ENCODE measurements at regions not wholly inside any gene's neighbourhood (a gene's known extent, or its start where the extent isn't known, plus 50 kb on each side); places are given as distances from the start of the nearest gene placed in this dataset.

GRCh38 chr4:12555011-12555410, 929.1 kb downstream of the RAB28 start:
- Histone ChIP-seq H3K27me3 (ENCODE audit: control insufficient read depth in 2 of 2, insufficient read depth in 2 of 2, low read length in 2 of 2) (no peaks in the 10 kb centered on the region), H3K36me3 (ENCODE audit: control insufficient read depth in 2 of 2, insufficient read depth in 2 of 2, low read length in 2 of 2) (no peaks in the 10 kb centered on the region), H3K9me3 (ENCODE audit: control insufficient read depth in 2 of 2, low read length in 2 of 2) (no peaks in the 10 kb centered on the region), H3K27ac (ENCODE audit: low read depth in 2 of 2, low read length in 2 of 2) (no peak overlapping the region), H3K4me3 (ENCODE audit: low read length in 2 of 2) (no peak overlapping the region), H3K4me1 (ENCODE audit: control insufficient read depth in 2 of 2, insufficient read depth in 2 of 2, low read length in 2 of 2) (no peaks in the 10 kb centered on the region), H3K9ac (ENCODE audit: low read depth in 1 of 2, low read length in 2 of 2) (no peak overlapping the region)

GRCh38 chr4:12548678-12549077, 935.5 kb downstream of the RAB28 start:
- Histone ChIP-seq H3K36me3 (ENCODE audit: control insufficient read depth in 2 of 2, insufficient read depth in 2 of 2, low read length in 2 of 2) (no peaks in the 10 kb centered on the region), H3K27ac (ENCODE audit: low read depth in 2 of 2, low read length in 2 of 2) (no peak overlapping the region), H3K9ac (ENCODE audit: low read depth in 1 of 2, low read length in 2 of 2) (no peak overlapping the region), H3K9me3 (ENCODE audit: control insufficient read depth in 2 of 2, low read length in 2 of 2) (no peaks in the 10 kb centered on the region), H3K4me3 (ENCODE audit: low read length in 2 of 2) (no peak overlapping the region), H3K4me1 (ENCODE audit: control insufficient read depth in 2 of 2, insufficient read depth in 2 of 2, low read length in 2 of 2) (no peaks in the 10 kb centered on the region), H3K27me3 (ENCODE audit: control insufficient read depth in 2 of 2, insufficient read depth in 2 of 2, low read length in 2 of 2) (no peaks in the 10 kb centered on the region)

- Histone ChIP-seq H3K36me3 (ENCODE audit: control insufficient read depth in 2 of 2, insufficient read depth in 2 of 2, low read length in 2 of 2) (no peaks in the 10 kb centered on the region), H3K4me3 (ENCODE audit: low read length in 2 of 2) (no peak overlapping the region), H3K4me1 (ENCODE audit: control insufficient read depth in 2 of 2, insufficient read depth in 2 of 2, low read length in 2 of 2) (no peaks in the 10 kb centered on the region), H3K27ac (ENCODE audit: low read depth in 2 of 2, low read length in 2 of 2) (no peak overlapping the region), H3K27me3 (ENCODE audit: control insufficient read depth in 2 of 2, insufficient read depth in 2 of 2, low read length in 2 of 2) (no peaks in the 10 kb centered on the region), H3K9me3 (ENCODE audit: control insufficient read depth in 2 of 2, low read length in 2 of 2) (no peaks in the 10 kb centered on the region), H3K9ac (ENCODE audit: low read depth in 1 of 2, low read length in 2 of 2) (no peak overlapping the region)
These were observed 938.3 kb downstream of the RAB28 start for GRCh38 chr4:12545812-12546211.

- no peaks in the 10 kb centered on the region for H3K36me3 ChIP-seq (ENCODE audit: control insufficient read depth in 2 of 2, insufficient read depth in 2 of 2, low read length in 2 of 2)
These were observed 946.0 kb downstream of the RAB28 start for GRCh38 chr4:12538162-12538561.

GRCh38 chr4:12534684-12535083, 949.5 kb downstream of the RAB28 start:
- no peak overlapping the region for H3K9ac ChIP-seq (ENCODE audit: low read depth in 1 of 2, low read length in 2 of 2)
- no peaks in the 10 kb centered on the region for H3K27me3 ChIP-seq (ENCODE audit: control insufficient read depth in 2 of 2, insufficient read depth in 2 of 2, low read length in 2 of 2)
- no peaks in the 10 kb centered on the region for H3K9me3 ChIP-seq (ENCODE audit: control insufficient read depth in 2 of 2, low read length in 2 of 2)
- no peak overlapping the region for H3K4me3 ChIP-seq (ENCODE audit: low read length in 2 of 2)
- no peak overlapping the region for H3K27ac ChIP-seq (ENCODE audit: low read depth in 2 of 2, low read length in 2 of 2)
- H3K4me1 ChIP-seq (ENCODE audit: control insufficient read depth in 2 of 2, insufficient read depth in 2 of 2, low read length in 2 of 2), result no peaks in the 10 kb centered on the region
- no peaks in the 10 kb centered on the region for H3K36me3 ChIP-seq (ENCODE audit: control insufficient read depth in 2 of 2, insufficient read depth in 2 of 2, low read length in 2 of 2)

More at GRCh38 chr4:12538162-12538561, 946.0 kb downstream of the RAB28 start:
- H3K9me3 ChIP-seq (ENCODE audit: control insufficient read depth in 2 of 2, low read length in 2 of 2), result no peaks in the 10 kb centered on the region
- H3K4me1 ChIP-seq (ENCODE audit: control insufficient read depth in 2 of 2, insufficient read depth in 2 of 2, low read length in 2 of 2), result no peaks in the 10 kb centered on the region
- H3K27me3 ChIP-seq (ENCODE audit: control insufficient read depth in 2 of 2, insufficient read depth in 2 of 2, low read length in 2 of 2), result no peaks in the 10 kb centered on the region
- no peak overlapping the region for H3K4me3 ChIP-seq (ENCODE audit: low read length in 2 of 2)
- H3K9ac ChIP-seq (ENCODE audit: low read depth in 1 of 2, low read length in 2 of 2), result no peak overlapping the region
- H3K27ac ChIP-seq (ENCODE audit: low read depth in 2 of 2, low read length in 2 of 2), result no peak overlapping the region

- Histone ChIP-seq H3K9ac (ENCODE audit: low read depth in 1 of 2, low read length in 2 of 2) (no peak overlapping the region), H3K36me3 (ENCODE audit: control insufficient read depth in 2 of 2, insufficient read depth in 2 of 2, low read length in 2 of 2) (no peaks in the 10 kb centered on the region), H3K4me3 (ENCODE audit: low read length in 2 of 2) (no peak overlapping the region), H3K27me3 (ENCODE audit: control insufficient read depth in 2 of 2, insufficient read depth in 2 of 2, low read length in 2 of 2) (no peaks in the 10 kb centered on the region), H3K9me3 (ENCODE audit: control insufficient read depth in 2 of 2, low read length in 2 of 2) (no peaks in the 10 kb centered on the region), H3K4me1 (ENCODE audit: control insufficient read depth in 2 of 2, insufficient read depth in 2 of 2, low read length in 2 of 2) (no peaks in the 10 kb centered on the region), H3K27ac (ENCODE audit: low read depth in 2 of 2, low read length in 2 of 2) (no peak overlapping the region)
These were observed 964.7 kb downstream of the RAB28 start for GRCh38 chr4:12519426-12519825.

- Histone ChIP-seq H3K9ac (ENCODE audit: low read depth in 1 of 2, low read length in 2 of 2) (no peak overlapping the region), H3K4me1 (ENCODE audit: control insufficient read depth in 2 of 2, insufficient read depth in 2 of 2, low read length in 2 of 2) (no peaks in the 10 kb centered on the region), H3K27ac (ENCODE audit: low read depth in 2 of 2, low read length in 2 of 2) (no peak overlapping the region), H3K27me3 (ENCODE audit: control insufficient read depth in 2 of 2, insufficient read depth in 2 of 2, low read length in 2 of 2) (no peaks in the 10 kb centered on the region), H3K4me3 (ENCODE audit: low read length in 2 of 2) (no peak overlapping the region), H3K9me3 (ENCODE audit: control insufficient read depth in 2 of 2, low read length in 2 of 2) (no peaks in the 10 kb centered on the region), H3K36me3 (ENCODE audit: control insufficient read depth in 2 of 2, insufficient read depth in 2 of 2, low read length in 2 of 2) (no peaks in the 10 kb centered on the region)
These were observed 976.2 kb downstream of the RAB28 start for GRCh38 chr4:12507868-12508481.

GRCh38 chr4:12500409-12500808, 983.7 kb downstream of the RAB28 start:
- Histone ChIP-seq H3K27me3 (ENCODE audit: control insufficient read depth in 2 of 2, insufficient read depth in 2 of 2, low read length in 2 of 2) (no peaks in the 10 kb centered on the region), H3K9me3 (ENCODE audit: control insufficient read depth in 2 of 2, low read length in 2 of 2) (no peaks in the 10 kb centered on the region), H3K36me3 (ENCODE audit: control insufficient read depth in 2 of 2, insufficient read depth in 2 of 2, low read length in 2 of 2) (no peaks in the 10 kb centered on the region), H3K4me1 (ENCODE audit: control insufficient read depth in 2 of 2, insufficient read depth in 2 of 2, low read length in 2 of 2) (peaks cover 3 to 13% of the 10 kb centered on the region in 2 donors), H3K4me3 (ENCODE audit: low read length in 2 of 2) (no peak overlapping the region), H3K27ac (ENCODE audit: low read depth in 2 of 2, low read length in 2 of 2) (no peak overlapping the region), H3K9ac (ENCODE audit: low read depth in 1 of 2, low read length in 2 of 2) (no peak overlapping the region)

GRCh38 chr4:12499693-12500092, 984.4 kb downstream of the RAB28 start:
- peaks cover 3 to 13% of the 10 kb centered on the region in 2 donors for H3K4me1 ChIP-seq (ENCODE audit: control insufficient read depth in 2 of 2, insufficient read depth in 2 of 2, low read length in 2 of 2)
- peak overlapping the region in 1 of 2 donors; percentile 34 for H3K27ac ChIP-seq (ENCODE audit: low read depth in 2 of 2, low read length in 2 of 2)
- no peaks in the 10 kb centered on the region for H3K36me3 ChIP-seq (ENCODE audit: control insufficient read depth in 2 of 2, insufficient read depth in 2 of 2, low read length in 2 of 2)
- no peaks in the 10 kb centered on the region for H3K9me3 ChIP-seq (ENCODE audit: control insufficient read depth in 2 of 2, low read length in 2 of 2)
- H3K4me3 ChIP-seq (ENCODE audit: low read length in 2 of 2), result no peak overlapping the region
- H3K27me3 ChIP-seq (ENCODE audit: control insufficient read depth in 2 of 2, insufficient read depth in 2 of 2, low read length in 2 of 2), result no peaks in the 10 kb centered on the region
- no peak overlapping the region for H3K9ac ChIP-seq (ENCODE audit: low read depth in 1 of 2, low read length in 2 of 2)

GRCh38 chr4:12495211-12495610, 988.9 kb downstream of the RAB28 start:
- no peak overlapping the region for H3K4me3 ChIP-seq (ENCODE audit: low read length in 2 of 2)
- H3K4me1 ChIP-seq (ENCODE audit: control insufficient read depth in 2 of 2, insufficient read depth in 2 of 2, low read length in 2 of 2), result peaks cover 6 to 15% of the 10 kb centered on the region in 2 donors
- H3K36me3 ChIP-seq (ENCODE audit: control insufficient read depth in 2 of 2, insufficient read depth in 2 of 2, low read length in 2 of 2), result no peaks in the 10 kb centered on the region
- no peak overlapping the region for H3K9ac ChIP-seq (ENCODE audit: low read depth in 1 of 2, low read length in 2 of 2)
- H3K9me3 ChIP-seq (ENCODE audit: control insufficient read depth in 2 of 2, low read length in 2 of 2), result no peaks in the 10 kb centered on the region
- H3K27ac ChIP-seq (ENCODE audit: low read depth in 2 of 2, low read length in 2 of 2), result no peak overlapping the region
- no peaks in the 10 kb centered on the region for H3K27me3 ChIP-seq (ENCODE audit: control insufficient read depth in 2 of 2, insufficient read depth in 2 of 2, low read length in 2 of 2)
